Neural progenitor cell (in vitro differentiated cells): ENCODE measurements at regions not wholly inside any gene's neighbourhood (a gene's known extent, or its start where the extent isn't known, plus 50 kb on each side); places are given as distances from the start of the nearest gene placed in this dataset.
A peak's percentile ranks its signal among the peaks of the same experiment; 100 is the strongest.

Experiments
- DNase-seq: peaks from one replicate; pipeline ENCODE4 v3.0.0-alpha.2; 2016; ENCODE audit warnings: low spot score
- H2AFZ ChIP-seq: fragments of 200-600 bp; sonication (generic); replicated peaks from 2 replicates; pipeline ENCODE4 v1.6.1; 2016; ENCODE audit warnings: antibody characterized with exemption
- H3F3A ChIP-seq: fragments of 200-600 bp; sonication (generic); 2 replicates; pipeline ENCODE4 v1.6.1; 2016; ENCODE audit warnings: antibody characterized with exemption, low read depth
- H3K27ac ChIP-seq: fragments of 200-600 bp; sonication (generic); 2 replicates; pipeline ENCODE4 v1.5.1; 2016; ENCODE audit warnings: mild to moderate bottlenecking
- H3K27me3 ChIP-seq: fragments of 200-600 bp; sonication (generic); 2 replicates; pipeline ENCODE4 v1.6.1; 2016; ENCODE audit warnings: mild to moderate bottlenecking, moderate library complexity
- H3K36me3 ChIP-seq: fragments of 200-600 bp; sonication (generic); 2 replicates; pipeline ENCODE4 v1.5.1; 2016
- H3K4me1 ChIP-seq: fragments of 200-600 bp; sonication (generic); 2 replicates; pipeline ENCODE4 v1.6.1; 2016; ENCODE audit warnings: mixed run types
- H3K4me2 ChIP-seq: fragments of 200-600 bp; sonication (generic); 2 replicates; pipeline ENCODE4 v1.6.1; 2016
- H3K4me3 ChIP-seq: fragments of 200-600 bp; sonication (generic); 2 replicates; pipeline ENCODE4 v1.5.1; 2016
- H3K79me2 ChIP-seq: fragments of 200-600 bp; sonication (generic); 2 replicates; pipeline ENCODE4 v1.6.1; 2016; ENCODE audit warnings: low read depth
- H3K9ac ChIP-seq: fragments of 200-600 bp; sonication (generic); 2 replicates; pipeline ENCODE4 v1.6.1; 2016
- H3K9me3 ChIP-seq: fragments of 200-600 bp; sonication (generic); 2 replicates; pipeline ENCODE4 v1.5.1; 2016; ENCODE audit warnings: low read depth
- H4K20me1 ChIP-seq: fragments of 200-600 bp; sonication (generic); 2 replicates; pipeline ENCODE4 v1.6.1; 2016; ENCODE audit warnings: low read depth
- H3K27ac Mint-ChIP-seq: 3 replicates; pipeline ENCODE4 v1.8.0; 2021; ENCODE audit warnings: mixed read lengths
- H3K27me3 Mint-ChIP-seq: 2 replicates; pipeline ENCODE4 v1.8.0; 2022; ENCODE audit warnings: low read depth, mild to moderate bottlenecking, inconsistent platforms, moderate library complexity, mixed read lengths; ENCODE audit not compliant: insufficient read depth
- H3K36me3 Mint-ChIP-seq: 3 replicates; pipeline ENCODE4 v1.8.0; 2021; ENCODE audit warnings: mixed read lengths
- H3K4me1 Mint-ChIP-seq: 3 replicates; pipeline ENCODE4 v1.8.0; 2021; ENCODE audit warnings: mixed read lengths
- H3K4me3 Mint-ChIP-seq: 3 replicates; pipeline ENCODE4 v1.8.0; 2021; ENCODE audit warnings: mild to moderate bottlenecking, moderate library complexity, mixed read lengths
- H3K9me3 Mint-ChIP-seq: 3 replicates; pipeline ENCODE4 v1.8.0; 2020; ENCODE audit warnings: mixed read lengths
- CTCF ChIP-seq: fragments of 200-600 bp; sonication (generic); IDR thresholded peaks from 2 replicates; pipeline ENCODE4 v1.5.1; 2017; ENCODE audit warnings: antibody characterized with exemption, mild to moderate bottlenecking
- EZH2 ChIP-seq: fragments of 200-600 bp; sonication (generic); IDR thresholded peaks from 2 replicates; pipeline ENCODE4 v1.6.1; 2017; ENCODE audit warnings: antibody characterized with exemption, mild to moderate bottlenecking, moderate library complexity
- EZH2phosphoT487 ChIP-seq: fragments of 200-600 bp; sonication (generic); IDR thresholded peaks from 2 replicates; pipeline ENCODE4 v1.6.1; 2017; ENCODE audit warnings: antibody characterized with exemption

- Histone ChIP-seq H3K9ac (no peak overlapping the region), H3F3A (no peaks in the 10 kb centered on the region), H3K4me1 (no peaks in the 10 kb centered on the region), H2AFZ (peak overlapping the region; percentile 12), H3K9me3 (no peaks in the 10 kb centered on the region), H3K4me2 (no peak overlapping the region), H3K36me3 (no peaks in the 10 kb centered on the region), H3K27ac (no peak overlapping the region), H3K27me3 (no peaks in the 10 kb centered on the region), H3K79me2 (no peaks in the 10 kb centered on the region), H4K20me1 (no peaks in the 10 kb centered on the region), H3K4me3 (no peak overlapping the region)
- H3K9me3 Mint-ChIP-seq = no peaks in the 10 kb centered on the region
- no peak for DNase-seq
- H3K4me1 Mint-ChIP-seq = peaks cover 7% of the 10 kb centered on the region
- H3K27ac Mint-ChIP-seq = no peak overlapping the region
- no peak for TF ChIP-seq CTCF
- TF ChIP-seq EZH2phosphoT487 = no peak
- no peak for TF ChIP-seq EZH2
- H3K27me3 Mint-ChIP-seq = no peaks in the 10 kb centered on the region
- no peaks in the 10 kb centered on the region for H3K36me3 Mint-ChIP-seq
- H3K4me3 Mint-ChIP-seq = no peak overlapping the region
Observed at GRCh38 chr2:215572341-215572848, 136.5 kb upstream of the FN1 start.

GRCh38 chr2:215571689-215572088, 135.8 kb upstream of the FN1 start:
- Mint-ChIP-seq H3K9me3 (no peaks in the 10 kb centered on the region), H3K4me1 (peaks cover 7% of the 10 kb centered on the region), H3K27me3 (no peaks in the 10 kb centered on the region), H3K36me3 (no peaks in the 10 kb centered on the region), H3K4me3 (no peak overlapping the region), H3K27ac (no peak overlapping the region)
- DNase-seq = no peak
- no peaks in the 10 kb centered on the region for H3K4me1 ChIP-seq
- no peaks in the 10 kb centered on the region for H3K9me3 ChIP-seq
- H3K27ac ChIP-seq = no peak overlapping the region
- H3F3A ChIP-seq = no peaks in the 10 kb centered on the region
- no peak overlapping the region for H2AFZ ChIP-seq
- H3K79me2 ChIP-seq = no peaks in the 10 kb centered on the region
- TF ChIP-seq EZH2 = no peak
- TF ChIP-seq CTCF = no peak
- TF ChIP-seq EZH2phosphoT487 = no peak
- H4K20me1 ChIP-seq = no peaks in the 10 kb centered on the region
- no peak overlapping the region for H3K4me3 ChIP-seq
- H3K27me3 ChIP-seq = no peaks in the 10 kb centered on the region
- H3K36me3 ChIP-seq = no peaks in the 10 kb centered on the region
- H3K4me2 ChIP-seq = no peak overlapping the region
- no peak overlapping the region for H3K9ac ChIP-seq

GRCh38 chr2:215567504-215567903, 131.6 kb upstream of the FN1 start:
- Histone ChIP-seq H3K27me3 (no peaks in the 10 kb centered on the region), H4K20me1 (no peaks in the 10 kb centered on the region), H3F3A (no peaks in the 10 kb centered on the region), H3K4me1 (no peaks in the 10 kb centered on the region), H3K9me3 (no peaks in the 10 kb centered on the region), H3K4me2 (no peak overlapping the region), H3K4me3 (no peak overlapping the region), H2AFZ (no peak overlapping the region), H3K27ac (no peak overlapping the region), H3K36me3 (no peaks in the 10 kb centered on the region), H3K9ac (no peak overlapping the region), H3K79me2 (no peaks in the 10 kb centered on the region)
- no peak overlapping the region for H3K27ac Mint-ChIP-seq
- no peaks in the 10 kb centered on the region for H3K36me3 Mint-ChIP-seq
- peaks cover 3% of the 10 kb centered on the region for H3K4me1 Mint-ChIP-seq
- TF ChIP-seq CTCF (no peak), EZH2phosphoT487 (no peak), EZH2 (no peak)
- DNase-seq = no peak
- no peak overlapping the region for H3K4me3 Mint-ChIP-seq
- no peaks in the 10 kb centered on the region for H3K9me3 Mint-ChIP-seq
- peaks cover 2% of the 10 kb centered on the region for H3K27me3 Mint-ChIP-seq
